Small intestine (tissue), 7 donors: ENCODE measurements at regions not wholly inside any gene's neighbourhood (a gene's known extent, or its start where the extent isn't known, plus 50 kb on each side); places are given as distances from the start of the nearest gene placed in this dataset.
"Not testable (repeated sequence)": the region's sequence is repeated elsewhere in the genome, so short reads cannot be mapped to it uniquely, and the experiment has no call there.

Source experiments
- DNase-seq, 2 donors: peaks; one replicate each; pipeline versions ENCODE4 v3.0.0 to v3.0.0-alpha.2; 2013
- FAIRE-seq: peaks from 2 replicates; lab custom pipeline; 2012; peaks lifted over from hg19 to GRCh38; lab: Jason Lieb, UNC
- H3K27ac ChIP-seq, 3 donors: one replicate each; pipeline ENCODE4 v1.5.1; 2013; ENCODE audit warnings: low read length in 2 of 3, mild to moderate bottlenecking in 2 of 3, control low read depth in 1 of 3, inconsistent platforms in 1 of 3, low read depth in 1 of 3, moderate library complexity in 1 of 3
- H3K27me3 ChIP-seq, 3 donors: one replicate each; pipeline ENCODE4 v1.6.1; 2013; ENCODE audit warnings: low read length in 3 of 3, inconsistent platforms in 1 of 3; ENCODE audit not compliant: control insufficient read depth in 3 of 3, insufficient read depth in 3 of 3
- H3K36me3 ChIP-seq, 3 donors: one replicate each; pipeline ENCODE4 v1.6.1; 2013; ENCODE audit warnings: low read length in 3 of 3, inconsistent platforms in 1 of 3, low read depth in 1 of 3, mild to moderate bottlenecking in 1 of 3, moderate library complexity in 1 of 3; ENCODE audit not compliant: control insufficient read depth in 3 of 3, insufficient read depth in 2 of 3
- H3K4me1 ChIP-seq, 3 donors: one replicate each; pipeline ENCODE4 v1.6.1; 2013; ENCODE audit warnings: low read length in 2 of 3, inconsistent platforms in 1 of 3, low read depth in 1 of 3, mild to moderate bottlenecking in 1 of 3, moderate library complexity in 1 of 3; ENCODE audit not compliant: control insufficient read depth in 3 of 3, insufficient read depth in 2 of 3
- H3K4me3 ChIP-seq, 3 donors: one replicate each; pipeline ENCODE4 v1.5.1; 2013; ENCODE audit warnings: low read length in 3 of 3, control low read depth in 1 of 3, inconsistent platforms in 1 of 3, low read depth in 1 of 3, mild to moderate bottlenecking in 1 of 3, moderate library complexity in 1 of 3
- H3K9me3 ChIP-seq, 2 donors: one replicate each; pipeline ENCODE4 v1.6.1; 2013; ENCODE audit warnings: low read depth in 1 of 2, low read length in 1 of 2; ENCODE audit not compliant: control insufficient read depth in 2 of 2, insufficient read depth in 1 of 2
- WGBS, 3 donors: extraction: QIAGEN DNeasy Blood & Tissue Kit; methylation state at CpG; one replicate each; pipeline ENCODE4 v1.1.7; 2013; 5-methylcytosine and 5-hydroxymethylcytosine counted together
- donor health status: healthy with polysubstance abuse.
- donor health status: control.
- donor health status: control.
- donor health status: Bipolar disorder and iron deficiency.
- donor health status: healthy.

- Histone ChIP-seq H3K9me3 (no peaks in the 10 kb centered on the region), H3K36me3 (no peaks in the 10 kb centered on the region), H3K4me1 (no peaks in the 10 kb centered on the region), H3K4me3 (no peak overlapping the region), H3K27ac (no peak overlapping the region), H3K27me3 (peaks cover 0 to 4% (median 0%) of the 10 kb centered on the region in 3 donors)
- WGBS, 3 donors: 42 to 72% (median 43%) methylated on average over 4 of the region's 4 CpGs
- DNase-seq (no peak), FAIRE-seq (no peak)
Measured at GRCh38 chr14:95616745-95617144, 69.5 kb upstream of the TCL1B start.

GRCh38 chr14:95619785-95620417 lies 66.3 kb upstream of the TCL1B start:
- no peak for FAIRE-seq
- 67 to 79% (median 75%) methylated on average over 12 of the region's 12 CpGs for WGBS, 3 donors
- H3K36me3 ChIP-seq: no peaks in the 10 kb centered on the region
- no peak overlapping the region for H3K4me3 ChIP-seq
- no peaks in the 10 kb centered on the region for H3K9me3 ChIP-seq
- H3K4me1 ChIP-seq: no peaks in the 10 kb centered on the region
- no peak for DNase-seq
- no peak overlapping the region for H3K27ac ChIP-seq
- no peaks in the 10 kb centered on the region for H3K27me3 ChIP-seq

GRCh38 chr14:95620659-95621059 lies 65.6 kb upstream of the TCL1B start:
- Histone ChIP-seq H3K4me1 (no peaks in the 10 kb centered on the region), H3K36me3 (no peaks in the 10 kb centered on the region), H3K4me3 (no peak overlapping the region), H3K9me3 (no peaks in the 10 kb centered on the region), H3K27me3 (no peaks in the 10 kb centered on the region), H3K27ac (no peak overlapping the region)
- 75 to 77% (median 76%) methylated on average over 16 of the region's 16 CpGs for whole genome bisulfite sequencing, 3 donors
- DNase-seq: no peak
- FAIRE-seq: no peak

GRCh38 chr14:95623195-95623594 lies 63.0 kb upstream of the TCL1B start:
- H3K27me3 ChIP-seq: no peaks in the 10 kb centered on the region
- no peaks in the 10 kb centered on the region for H3K36me3 ChIP-seq
- H3K9me3 ChIP-seq: no peaks in the 10 kb centered on the region
- no peaks in the 10 kb centered on the region for H3K4me1 ChIP-seq
- no peak overlapping the region for H3K4me3 ChIP-seq
- FAIRE-seq: no peak
- DNase-seq: no peak
- 58 to 65% (median 62%) methylated on average over 5 of the region's 5 CpGs for WGBS, 3 donors
- no peak overlapping the region for H3K27ac ChIP-seq

- not testable (repeated sequence) for H3K4me1 ChIP-seq, H3K27me3 ChIP-seq, FAIRE-seq, H3K9me3 ChIP-seq, H3K36me3 ChIP-seq, DNase-seq, H3K27ac ChIP-seq, H3K4me3 ChIP-seq
- WGBS, 3 donors: 71 to 92% (median 75%) methylated on average over 2 of the region's 2 CpGs
Measured at GRCh38 chr14:95625710-95626109, 60.5 kb upstream of the TCL1B start.

- no peak for FAIRE-seq
Measured at GRCh38 chr14:95635051-95635450, 51.2 kb upstream of the TCL1B start.

More at GRCh38 chr14:95635051-95635450, 51.2 kb upstream of the TCL1B start:
- Histone ChIP-seq H3K36me3 (no peaks in the 10 kb centered on the region), H3K9me3 (no peaks in the 10 kb centered on the region), H3K4me3 (no peak overlapping the region), H3K4me1 (no peaks in the 10 kb centered on the region), H3K27ac (no peak overlapping the region), H3K27me3 (no peaks in the 10 kb centered on the region)
- DNase-seq: no peak
